ENCODE measurements at regions not wholly inside any gene's neighbourhood (a gene's known extent, or its start where the extent isn't known, plus 50 kb on each side); places are given as distances from the start of the nearest gene placed in this dataset.
"Not testable (repeated sequence)": the region's sequence is repeated elsewhere in the genome, so short reads cannot be mapped to it uniquely, and the experiment has no call there.

DNA sequence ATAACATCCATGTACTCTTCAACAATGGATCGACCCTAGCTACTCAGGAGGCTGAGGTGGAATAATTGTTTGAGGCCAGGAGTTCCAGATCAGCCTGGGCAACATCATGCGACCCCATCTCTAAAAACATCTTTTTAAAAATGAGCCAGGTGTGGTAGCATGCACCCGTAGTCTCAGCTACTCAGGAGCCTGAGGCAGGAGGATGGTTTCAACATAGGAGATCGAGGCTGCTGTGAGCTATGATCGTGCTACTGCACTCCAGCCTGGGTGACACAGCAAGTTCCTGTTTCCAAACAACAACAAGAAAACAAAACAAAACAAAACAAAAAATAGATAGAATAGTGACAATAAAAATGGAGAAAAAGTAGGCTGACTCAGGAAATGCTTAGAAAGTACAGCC, 138.3 kb downstream of the POTEM start:
- DNase-seq (ENCODE audit: low read depth); H3K4me3 ChIP-seq (ENCODE audit: low read depth, low read length): not testable (repeated sequence)

GRCh38 chr14:19109887-19110286, 142.7 kb downstream of the POTEM start:
- not testable (repeated sequence) for DNase-seq (ENCODE audit: low read depth); H3K4me3 ChIP-seq (ENCODE audit: low read depth, low read length)

DNA sequence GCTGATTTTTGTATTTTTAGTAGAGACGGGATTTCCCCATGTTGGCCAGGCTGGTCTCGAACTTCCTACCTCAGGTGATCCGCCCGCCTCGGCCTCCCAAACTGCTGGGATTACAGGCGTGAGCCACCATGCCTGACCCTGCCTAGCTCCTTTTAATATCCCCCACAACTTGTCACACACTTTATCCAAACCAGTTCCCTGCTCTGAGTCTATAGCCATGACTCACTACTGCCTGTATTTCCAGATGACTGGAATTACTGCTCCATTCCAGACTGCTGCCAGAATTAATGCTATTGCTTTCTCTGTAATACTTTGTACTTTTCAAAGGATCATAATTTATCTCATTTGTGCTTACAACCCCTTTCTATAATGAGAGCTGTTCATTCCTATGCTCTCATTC, 153.1 kb downstream of the POTEM start:
- H3K4me3 ChIP-seq (ENCODE audit: low read depth, low read length); DNase-seq (ENCODE audit: low read depth): not testable (repeated sequence)

DNA sequence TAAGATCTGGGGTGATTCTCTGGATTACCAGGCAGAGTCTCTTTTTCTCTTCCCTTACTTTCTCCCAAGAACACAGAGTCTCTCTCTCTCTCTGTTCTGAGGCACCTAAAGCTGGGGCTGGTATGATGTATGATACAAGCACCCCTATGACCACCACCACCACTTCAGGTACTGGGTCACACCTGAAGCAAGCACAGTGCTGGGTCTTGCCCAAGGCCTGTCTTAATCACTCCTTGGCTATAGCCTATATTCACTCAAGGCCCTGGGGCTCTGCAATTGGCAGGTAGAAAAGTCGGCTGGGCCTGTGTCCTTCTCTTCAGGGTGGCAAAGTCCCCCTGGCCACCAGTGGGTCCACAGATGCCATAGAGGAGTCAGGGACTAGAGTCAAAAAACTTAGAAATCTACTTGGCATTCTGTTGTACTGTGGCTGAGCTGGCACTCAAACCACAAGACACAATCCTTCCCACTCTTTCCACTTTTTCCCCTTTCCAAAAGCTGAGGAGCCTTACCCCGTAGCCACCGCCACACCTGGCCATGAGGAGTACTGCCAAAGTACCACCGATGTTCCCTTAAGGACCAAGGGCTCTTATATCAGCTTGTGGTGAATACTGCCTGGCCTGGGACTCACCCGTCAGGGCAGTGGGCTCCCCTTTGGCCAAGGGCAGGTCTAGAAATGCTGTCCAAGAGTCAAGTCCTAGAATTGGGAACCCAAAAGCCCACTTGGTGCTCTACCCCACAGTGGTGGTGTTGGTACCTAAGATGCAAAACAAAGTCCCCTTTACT, 159.2 kb downstream of the POTEM start:
- not testable (repeated sequence) for DNase-seq (ENCODE audit: low read depth); H3K4me3 ChIP-seq (ENCODE audit: low read depth, low read length)

- H3K4me3 ChIP-seq (ENCODE audit: low read depth, low read length); DNase-seq (ENCODE audit: low read depth): not testable (repeated sequence)
These were observed 160.6 kb downstream of the POTEM start for GRCh38 chr14:19127664-19128435.

DNA sequence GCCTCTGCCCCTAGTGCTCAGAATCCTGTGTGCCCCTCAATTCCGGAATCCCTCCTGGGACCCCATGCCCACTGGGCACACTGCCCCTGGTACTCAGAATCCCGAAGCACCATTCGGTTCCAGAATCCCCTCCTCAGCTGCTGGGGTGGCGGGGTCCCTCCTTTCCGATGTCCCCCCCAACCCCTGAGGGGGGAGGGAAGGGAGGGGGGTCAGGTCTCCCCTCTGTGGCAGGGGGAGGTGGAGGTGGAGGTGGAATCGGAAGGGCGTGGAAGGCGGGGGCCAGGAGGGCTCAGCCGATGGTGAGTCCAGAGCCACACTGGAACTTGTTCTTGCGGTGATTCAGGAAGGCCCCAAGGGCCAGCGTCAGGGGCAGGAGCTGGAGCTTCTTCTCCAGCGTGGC, 164.3 kb downstream of the POTEM start:
- not testable (repeated sequence) for DNase-seq (ENCODE audit: low read depth); H3K4me3 ChIP-seq (ENCODE audit: low read depth, low read length)

- H3K4me3 ChIP-seq (ENCODE audit: low read depth, low read length); DNase-seq (ENCODE audit: low read depth): not testable (repeated sequence)
These were observed 165.0 kb downstream of the POTEM start for GRCh38 chr14:19132013-19132835.

GRCh38 chr14:19132836-19133120, 165.5 kb downstream of the POTEM start:
- DNase-seq (ENCODE audit: low read depth); H3K4me3 ChIP-seq (ENCODE audit: low read depth, low read length): not testable (repeated sequence)

- H3K4me3 ChIP-seq (ENCODE audit: low read depth, low read length); DNase-seq (ENCODE audit: low read depth): not testable (repeated sequence)
These were observed 190.0 kb downstream of the POTEM start for GRCh38 chr14:19157106-19157709.

DNA sequence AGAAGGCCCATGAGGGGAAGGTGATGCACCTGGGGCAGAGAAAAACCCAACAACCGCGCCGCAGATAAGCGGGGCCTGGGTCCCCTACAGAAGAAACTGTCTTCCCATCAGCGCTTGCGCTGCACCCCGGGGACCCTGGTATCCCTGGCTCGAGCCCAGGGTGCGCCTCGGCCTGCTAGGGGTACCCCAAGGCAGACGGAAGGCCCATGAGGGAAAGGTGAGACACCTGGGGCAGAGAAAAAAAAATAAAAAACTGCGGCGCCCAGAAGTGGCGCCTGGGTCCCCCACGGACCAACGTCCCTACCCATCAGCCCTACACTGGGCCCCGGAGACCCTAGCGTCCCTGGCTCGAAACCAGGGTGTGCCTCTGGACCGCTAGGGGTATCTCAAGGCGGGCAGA, 190.8 kb downstream of the POTEM start:
- not testable (repeated sequence) for DNase-seq (ENCODE audit: low read depth)

GRCh38 chr14:19158588-19158987, 191.4 kb downstream of the POTEM start:
- H3K4me3 ChIP-seq (ENCODE audit: low read depth, low read length); DNase-seq (ENCODE audit: low read depth): not testable (repeated sequence)

More for the DNA sequence above, 190.8 kb downstream of the POTEM start:
- H3K4me3 ChIP-seq (ENCODE audit: low read depth, low read length) = not testable (repeated sequence)

- DNase-seq (ENCODE audit: low read depth); H3K4me3 ChIP-seq (ENCODE audit: low read depth, low read length): not testable (repeated sequence)
These were observed 191.9 kb downstream of the POTEM start for GRCh38 chr14:19159003-19159625.

GRCh38 chr14:19160379-19160778, 193.1 kb downstream of the POTEM start:
- H3K4me3 ChIP-seq (ENCODE audit: low read depth, low read length); DNase-seq (ENCODE audit: low read depth): not testable (repeated sequence)

DNA sequence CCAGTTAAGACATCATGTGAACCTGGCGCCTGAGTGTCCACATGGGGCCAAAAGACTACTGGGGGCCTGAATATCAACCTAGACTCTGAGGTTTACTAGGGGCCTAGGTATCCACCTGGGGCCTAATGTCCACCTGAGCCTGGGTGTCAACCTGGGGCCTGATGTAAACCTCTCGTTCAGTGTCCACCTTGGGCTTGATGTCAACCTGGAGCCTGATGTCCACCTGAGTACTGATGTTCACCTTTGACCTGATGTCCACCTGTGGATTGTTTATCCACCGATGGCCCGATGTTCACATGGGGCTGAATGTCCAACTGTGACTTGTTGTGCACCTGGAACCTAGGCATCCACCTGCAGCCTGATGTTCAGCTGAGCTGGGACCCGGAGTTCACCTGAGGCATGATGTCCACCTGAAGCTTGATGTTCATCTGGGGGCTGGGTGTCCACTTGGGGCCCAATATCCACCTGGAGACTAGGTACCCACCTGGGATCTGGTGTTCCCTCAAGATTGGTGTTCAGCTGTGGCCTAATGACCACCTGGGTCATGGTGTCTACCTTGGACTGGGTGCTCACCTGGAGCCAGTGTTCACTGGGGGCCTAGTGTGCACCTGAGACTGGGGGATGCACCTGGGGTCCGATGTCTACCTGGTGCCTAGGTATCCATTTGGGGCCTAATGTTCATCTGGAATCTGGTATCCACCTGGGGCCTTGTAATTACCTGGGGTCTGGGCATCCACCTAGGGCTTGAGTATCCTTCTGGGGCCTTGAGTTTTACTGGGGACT, 194.2 kb downstream of the POTEM start:
- not testable (repeated sequence) for DNase-seq (ENCODE audit: low read depth); H3K4me3 ChIP-seq (ENCODE audit: low read depth, low read length)

DNA sequence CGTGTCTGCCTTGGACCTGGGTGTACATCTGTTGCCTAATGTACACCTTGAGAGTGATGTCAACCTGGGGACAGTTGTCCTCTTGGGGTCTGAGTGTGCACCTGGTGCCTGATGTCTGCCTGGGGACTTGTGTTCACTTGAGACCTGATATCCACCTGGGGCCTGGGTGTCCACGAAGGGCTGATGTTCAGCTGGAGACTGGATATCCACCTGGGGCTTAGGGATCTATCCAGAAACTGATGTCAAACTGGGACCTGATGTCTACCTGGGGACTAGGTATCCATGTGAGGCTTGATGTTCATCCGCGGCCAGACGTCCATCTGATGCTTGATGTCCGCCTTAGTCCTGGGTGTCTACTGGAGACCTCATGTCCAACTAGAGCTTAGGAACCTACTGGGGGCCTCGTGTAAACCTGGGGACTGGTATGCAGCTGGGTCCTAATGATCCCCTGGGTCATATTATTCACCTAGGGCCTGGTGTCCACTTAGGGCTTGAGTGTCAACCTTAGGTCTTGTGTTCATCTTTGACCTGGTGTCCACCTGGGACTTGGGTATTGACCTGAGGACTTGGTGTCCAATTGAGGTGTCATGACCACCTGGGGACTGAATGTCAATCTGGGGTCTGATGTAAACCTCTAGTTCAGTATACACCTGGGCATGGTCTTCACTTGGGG, 194.9 kb downstream of the POTEM start:
- H3K4me3 ChIP-seq (ENCODE audit: low read depth, low read length); DNase-seq (ENCODE audit: low read depth): not testable (repeated sequence)

GRCh38 chr14:19162920-19163319, 195.7 kb downstream of the POTEM start:
- not testable (repeated sequence) for H3K4me3 ChIP-seq (ENCODE audit: low read depth, low read length); DNase-seq (ENCODE audit: low read depth)

DNA sequence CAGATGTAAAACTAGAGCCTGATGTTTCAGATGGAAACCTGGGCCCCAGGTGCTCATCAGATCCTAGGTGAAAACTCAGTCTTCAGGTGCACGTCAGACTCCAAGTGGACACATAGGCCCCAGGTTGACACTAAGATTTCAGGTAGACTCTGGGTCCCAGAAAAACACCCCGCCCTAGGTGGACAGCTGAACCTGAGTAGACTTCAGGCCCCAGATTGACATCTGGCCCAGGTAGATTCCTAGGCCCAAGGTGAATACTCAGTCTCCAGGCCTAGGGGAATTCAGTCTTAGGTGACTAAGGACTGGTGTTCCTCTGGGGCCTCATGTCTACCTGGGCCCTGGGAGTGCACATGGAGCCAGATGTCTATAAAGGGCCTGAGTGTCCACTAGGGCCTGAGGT, 196.7 kb downstream of the POTEM start:
- H3K4me3 ChIP-seq (ENCODE audit: low read depth, low read length); DNase-seq (ENCODE audit: low read depth): not testable (repeated sequence)
